ENCODE measurements at regions not wholly inside any gene's neighbourhood (a gene's known extent, or its start where the extent isn't known, plus 50 kb on each side); places are given as distances from the start of the nearest gene placed in this dataset.

DNA sequence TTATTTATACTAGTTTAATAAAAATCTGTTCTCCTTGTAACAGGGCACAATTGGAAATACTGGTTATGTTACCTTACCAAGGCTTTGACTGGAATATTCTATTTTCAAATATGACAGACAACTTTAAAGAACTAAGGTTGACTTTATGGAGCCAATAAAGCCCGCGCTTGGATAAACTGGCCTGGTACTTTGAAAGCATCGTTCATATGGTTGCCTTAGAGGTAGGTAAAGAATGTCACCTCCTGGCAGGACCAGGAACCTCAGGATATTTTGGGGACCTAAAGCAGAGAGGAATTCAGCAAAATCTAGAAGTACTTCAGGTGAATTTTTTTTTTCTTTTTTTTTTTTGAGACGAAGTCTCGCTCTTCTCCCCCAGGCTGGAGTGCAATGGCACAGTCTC lies 71.2 kb upstream of the CREB1 start:
- DNase-seq (ENCODE audit: low read depth): no peak
- TF ChIP-seq, protein P1, sequence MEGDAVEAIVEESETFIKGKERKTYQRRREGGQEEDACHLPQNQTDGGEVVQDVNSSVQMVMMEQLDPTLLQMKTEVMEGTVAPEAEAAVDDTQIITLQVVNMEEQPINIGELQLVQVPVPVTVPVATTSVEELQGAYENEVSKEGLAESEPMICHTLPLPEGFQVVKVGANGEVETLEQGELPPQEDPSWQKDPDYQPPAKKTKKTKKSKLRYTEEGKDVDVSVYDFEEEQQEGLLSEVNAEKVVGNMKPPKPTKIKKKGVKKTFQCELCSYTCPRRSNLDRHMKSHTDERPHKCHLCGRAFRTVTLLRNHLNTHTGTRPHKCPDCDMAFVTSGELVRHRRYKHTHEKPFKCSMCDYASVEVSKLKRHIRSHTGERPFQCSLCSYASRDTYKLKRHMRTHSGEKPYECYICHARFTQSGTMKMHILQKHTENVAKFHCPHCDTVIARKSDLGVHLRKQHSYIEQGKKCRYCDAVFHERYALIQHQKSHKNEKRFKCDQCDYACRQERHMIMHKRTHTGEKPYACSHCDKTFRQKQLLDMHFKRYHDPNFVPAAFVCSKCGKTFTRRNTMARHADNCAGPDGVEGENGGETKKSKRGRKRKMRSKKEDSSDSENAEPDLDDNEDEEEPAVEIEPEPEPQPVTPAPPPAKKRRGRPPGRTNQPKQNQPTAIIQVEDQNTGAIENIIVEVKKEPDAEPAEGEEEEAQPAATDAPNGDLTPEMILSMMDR (IDR thresholded peaks at IDR 0.05; ENCODE audit: insufficient read depth, low read length): no peak
- no peak overlapping the region for H3K4me3 ChIP-seq (ENCODE audit: low read depth, low read length)

DNA sequence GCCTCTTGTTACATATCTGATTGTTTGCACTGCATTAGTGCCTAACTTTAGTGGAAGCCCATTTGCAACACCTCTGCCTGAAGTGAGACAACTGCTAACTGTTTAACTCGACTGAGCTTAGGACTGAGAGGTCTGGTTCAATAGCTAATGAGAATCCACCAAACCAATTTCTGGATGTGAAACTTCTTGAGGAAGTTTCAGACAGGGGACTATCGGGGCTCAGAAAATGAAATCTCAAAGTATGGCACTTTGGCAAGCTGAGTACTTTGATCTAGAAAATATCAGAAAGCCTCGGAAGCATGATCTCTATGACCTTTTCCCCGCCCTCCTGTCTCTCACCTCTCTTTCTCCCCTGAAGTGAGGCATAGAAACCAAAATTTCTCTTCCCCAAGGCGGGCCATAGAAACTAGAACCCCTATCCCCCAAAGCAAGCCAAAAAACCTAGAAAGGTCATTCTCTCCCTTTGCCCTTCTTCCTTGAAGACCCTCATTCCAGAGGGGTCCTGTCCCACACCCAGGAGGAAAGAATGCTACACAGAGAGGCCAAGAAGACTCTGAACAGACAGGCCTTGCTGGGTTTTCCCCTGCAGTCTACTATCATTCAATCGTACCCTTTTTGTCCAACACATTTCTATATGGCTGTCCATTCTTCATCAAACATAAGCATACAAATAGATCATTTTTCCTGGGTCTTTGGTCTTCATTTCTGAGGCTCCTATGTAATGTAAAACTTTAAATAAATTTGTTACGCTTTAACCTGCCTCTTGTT lies 69.6 kb upstream of the CREB1 start:
- TF ChIP-seq, protein P1 (IDR thresholded peaks at IDR 0.05; ENCODE audit: insufficient read depth, low read length): no peak
- H3K4me3 ChIP-seq (ENCODE audit: low read depth, low read length): no peak overlapping the region
- DNase-seq (ENCODE audit: low read depth): no peak

DNA sequence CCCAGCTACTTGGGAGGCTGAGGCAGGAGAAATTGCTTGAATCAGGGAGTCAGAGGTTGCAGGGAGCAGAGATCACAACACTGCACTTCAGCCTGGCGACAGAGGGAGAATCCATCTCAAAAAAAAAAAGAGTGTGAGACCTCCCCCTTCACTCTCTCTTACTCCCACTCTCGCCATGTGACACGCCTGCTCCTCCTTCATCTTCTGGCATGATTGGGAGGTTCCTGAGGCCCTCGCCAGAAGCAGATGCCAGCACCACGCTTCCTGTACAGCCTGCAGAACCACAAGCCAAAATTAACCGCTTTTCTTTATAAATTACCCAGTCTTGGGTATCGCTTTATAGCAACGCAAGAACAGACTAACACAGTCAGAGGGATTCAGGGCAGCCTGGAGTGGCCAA lies 66.3 kb upstream of the CREB1 start:
- DNase-seq (ENCODE audit: low read depth): no peak
- no peak overlapping the region for H3K4me3 ChIP-seq (ENCODE audit: low read depth, low read length)
- TF ChIP-seq, protein P1 (IDR thresholded peaks at IDR 0.05; ENCODE audit: insufficient read depth, low read length): no peak

DNA sequence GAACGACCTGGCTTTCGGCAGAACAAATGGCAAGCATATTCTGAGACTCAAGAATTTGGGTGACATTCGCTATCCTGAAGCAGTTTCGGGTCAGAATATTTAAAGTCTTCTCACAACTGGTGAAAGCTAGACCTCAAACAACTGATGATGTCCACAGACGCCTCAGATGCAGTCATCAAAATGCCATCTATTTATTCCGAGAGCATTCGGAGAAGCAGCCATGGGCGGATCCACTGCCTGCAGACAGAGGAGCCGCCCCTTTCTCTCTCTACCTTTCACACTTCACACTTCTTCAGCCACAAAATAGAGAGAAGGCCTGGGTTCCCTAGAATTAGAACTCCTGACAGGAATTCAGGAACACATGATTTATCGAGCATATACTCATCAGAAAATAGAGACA lies 65.8 kb upstream of the CREB1 start:
- DNase-seq (ENCODE audit: low read depth): no peak
- no peak overlapping the region for H3K4me3 ChIP-seq (ENCODE audit: low read depth, low read length)
- TF ChIP-seq, protein P1 (IDR thresholded peaks at IDR 0.05; ENCODE audit: insufficient read depth, low read length): no peak

DNA sequence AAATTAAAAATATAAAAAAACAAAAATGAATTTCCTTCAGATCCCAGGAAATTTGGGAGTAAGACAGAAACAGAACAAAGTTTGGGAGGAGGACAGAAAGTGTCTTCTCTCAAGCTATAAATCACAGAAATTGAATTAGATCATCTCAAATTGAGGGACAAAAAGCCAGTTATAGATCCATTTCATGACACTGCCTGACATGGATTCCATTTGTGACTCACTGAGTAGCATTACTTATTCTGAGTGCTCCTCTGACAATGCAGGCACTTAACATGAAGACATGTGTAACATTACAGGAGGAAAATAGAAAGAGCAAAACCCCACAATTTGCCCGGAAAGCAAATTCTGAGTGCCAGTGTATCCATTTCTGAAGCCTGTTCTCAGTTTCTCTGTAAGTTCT lies 63.9 kb upstream of the CREB1 start:
- no peak for DNase-seq (ENCODE audit: low read depth)
- TF ChIP-seq, protein P1 (IDR thresholded peaks at IDR 0.05; ENCODE audit: insufficient read depth, low read length): no peak
- no peak overlapping the region for H3K4me3 ChIP-seq (ENCODE audit: low read depth, low read length)

DNA sequence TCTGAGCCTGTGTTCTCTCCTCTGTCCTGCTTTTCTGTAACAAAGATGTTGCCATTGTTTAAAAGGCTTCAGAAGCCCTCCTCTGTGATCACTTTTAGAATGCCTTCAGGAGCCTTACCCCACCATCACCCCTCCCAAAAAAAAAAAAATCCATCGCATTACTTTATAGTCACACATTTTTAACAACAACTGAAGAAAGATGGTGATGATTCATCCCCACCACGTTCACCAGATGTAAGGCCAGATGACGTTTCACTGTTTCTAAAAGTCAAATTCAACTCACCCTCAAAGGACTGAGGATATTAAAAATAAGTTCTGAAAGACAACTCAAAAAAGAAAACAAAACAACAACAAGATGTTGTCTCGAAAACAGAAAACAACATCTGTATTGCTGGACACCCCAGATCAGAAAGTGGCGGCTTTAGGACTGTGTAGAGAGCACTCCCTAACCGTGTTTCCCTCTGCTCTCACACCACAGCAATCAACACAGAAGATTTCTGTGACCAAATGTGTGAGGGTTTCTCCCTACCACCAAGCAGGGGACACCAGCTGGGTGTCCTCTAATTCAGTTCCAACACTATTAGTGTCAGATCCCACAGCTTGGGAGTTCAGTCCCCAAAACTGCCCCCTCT lies 61.9 kb upstream of the CREB1 start:
- DNase-seq (ENCODE audit: low read depth): peak; percentile 83
- no peak overlapping the region for H3K4me3 ChIP-seq (ENCODE audit: low read depth, low read length)
- TF ChIP-seq, protein P1 (IDR thresholded peaks at IDR 0.05; ENCODE audit: insufficient read depth, low read length): no peak
